SK-N-SH treated with all-trans-retinoic acid at 6 μM for 48 hours (cell line): ENCODE measurements at regions not wholly inside any gene's neighbourhood (a gene's known extent, or its start where the extent isn't known, plus 50 kb on each side); places are given as distances from the start of the nearest gene placed in this dataset.

Experiments used
- ATAC-seq: fragments of 200-7000 bp; cut with Tn5 transposase; 3 replicates; pipeline ENCODE4 v1.9.1; 2020; ENCODE audit warnings: mild to moderate bottlenecking, moderate library complexity
- ARNTL ChIP-seq: fragments of 450-650 bp; formaldehyde crosslinking; IDR thresholded peaks from 2 replicates; pipeline ENCODE4 v1.5.0; 2020; ENCODE audit warnings: low read depth, mild to moderate bottlenecking, moderate library complexity, borderline replicate concordance
- BACH2 ChIP-seq: fragments of 250-450 bp; sonication (Bioruptor Pico); IDR thresholded peaks from 2 replicates; pipeline ENCODE4 v1.9.0; 2021; ENCODE audit warnings: mild to moderate bottlenecking, borderline replicate concordance
- CREB5 ChIP-seq: fragments of 250-450 bp; sonication (Bioruptor Pico); IDR thresholded peaks from 2 replicates; pipeline ENCODE4 v1.5.1; 2020; ENCODE audit warnings: low read depth, mild to moderate bottlenecking, moderate library complexity
- CSDC2 ChIP-seq: fragments of 250-450 bp; sonication (Bioruptor Pico); IDR thresholded peaks from 2 replicates; pipeline ENCODE4 v1.5.0; 2020; ENCODE audit warnings: mild to moderate bottlenecking, moderate library complexity
- CSRNP3 ChIP-seq: fragments of 250-450 bp; sonication (Bioruptor Pico); IDR thresholded peaks from 2 replicates; pipeline ENCODE4 v1.5.1; 2021; ENCODE audit warnings: mild to moderate bottlenecking, moderate library complexity
- ESRRG ChIP-seq: fragments of 250-450 bp; sonication (Bioruptor Pico); IDR thresholded peaks from 2 replicates; pipeline ENCODE4 v1.6.1; 2021; ENCODE audit warnings: mild to moderate bottlenecking
- GLIS3 ChIP-seq: fragments of 250-450 bp; sonication (Bioruptor Pico); IDR thresholded peaks from 2 replicates; pipeline ENCODE4 v1.5.0; 2020; ENCODE audit warnings: mild to moderate bottlenecking, moderate library complexity
- ISL1 ChIP-seq: fragments of 250-450 bp; sonication (Bioruptor Pico); IDR thresholded peaks from 2 replicates; pipeline ENCODE4 v2.1.2; 2022; ENCODE audit warnings: mild to moderate bottlenecking, moderate library complexity
- OSR1 ChIP-seq: fragments of 250-450 bp; sonication (Bioruptor Pico); IDR thresholded peaks from 2 replicates; pipeline ENCODE4 v1.8.0; 2022; ENCODE audit warnings: moderate library complexity, mild to moderate bottlenecking, inconsistent platforms
- PATZ1 ChIP-seq: fragments of 250-450 bp; sonication (Bioruptor Pico); IDR thresholded peaks from 2 replicates; pipeline ENCODE4 v1.8.0; 2020; ENCODE audit warnings: mild to moderate bottlenecking, moderate library complexity, borderline replicate concordance
- POU6F1 ChIP-seq: fragments of 250-450 bp; sonication (Bioruptor Pico); IDR thresholded peaks from 2 replicates; pipeline ENCODE4 v1.8.0; 2021; ENCODE audit warnings: low read depth, mild to moderate bottlenecking, moderate library complexity, borderline replicate concordance
- PPARA ChIP-seq: fragments of 250-450 bp; sonication (Bioruptor Pico); IDR thresholded peaks from 2 replicates; pipeline ENCODE4 v1.5.0; 2020; ENCODE audit warnings: mild to moderate bottlenecking, borderline replicate concordance
- RARB ChIP-seq: fragments of 250-450 bp; sonication (Bioruptor Pico); IDR thresholded peaks from 2 replicates; pipeline ENCODE4 v1.8.0; 2021; ENCODE audit warnings: mild to moderate bottlenecking, moderate library complexity
- SNAI2 ChIP-seq: fragments of 250-450 bp; sonication (Bioruptor Pico); IDR thresholded peaks from 2 replicates; pipeline ENCODE4 v1.5.0; 2020; ENCODE audit warnings: mild to moderate bottlenecking, moderate library complexity
- TCF4 ChIP-seq: fragments of 250-450 bp; sonication (Bioruptor Pico); IDR thresholded peaks from 2 replicates; pipeline ENCODE4 v1.8.0; 2021; ENCODE audit warnings: mild to moderate bottlenecking, moderate library complexity, borderline replicate concordance
- TSHZ2 ChIP-seq: fragments of 250-450 bp; sonication (Bioruptor Pico); IDR thresholded peaks from 2 replicates; pipeline ENCODE4 v1.5.0; 2020; ENCODE audit warnings: mild to moderate bottlenecking, moderate library complexity
- ZFP3 ChIP-seq: fragments of 250-450 bp; sonication (Bioruptor Pico); IDR thresholded peaks from 2 replicates; pipeline ENCODE4 v1.5.0; 2020; ENCODE audit warnings: mild to moderate bottlenecking, moderate library complexity
- ZFP30 ChIP-seq: fragments of 450-650 bp; formaldehyde crosslinking; IDR thresholded peaks from 2 replicates; pipeline ENCODE4 v1.5.0; 2022; ENCODE audit warnings: mild to moderate bottlenecking, moderate library complexity
- ZNF565 ChIP-seq: fragments of 450-650 bp; formaldehyde crosslinking; conservative IDR thresholded peaks from 2 replicates; pipeline ENCODE4 v1.5.0; 2020; ENCODE audit warnings: low read depth, mild to moderate bottlenecking, moderate library complexity
- ZNF70 ChIP-seq: fragments of 450-650 bp; formaldehyde crosslinking; IDR thresholded peaks from 2 replicates; pipeline ENCODE4 v1.5.0; 2020; ENCODE audit warnings: mild to moderate bottlenecking, moderate library complexity
- ZNF8 ChIP-seq: fragments of 450-650 bp; formaldehyde crosslinking; IDR thresholded peaks from 2 replicates; pipeline ENCODE4 v1.5.0; 2020; ENCODE audit warnings: mild to moderate bottlenecking, moderate library complexity

- no peak for ATAC-seq
- TF ChIP-seq ZNF70 (CRISPR knock-in tag) (no peak), TSHZ2 (CRISPR knock-in tag) (no peak), ZNF565 (CRISPR knock-in tag) (no peak), ISL1 (CRISPR knock-in tag) (no peak), ZFP3 (CRISPR knock-in tag) (no peak), ARNTL (CRISPR knock-in tag) (no peak), CREB5 (CRISPR knock-in tag) (no peak), OSR1 (CRISPR knock-in tag) (no peak), POU6F1 (CRISPR knock-in tag) (no peak)
Measured at GRCh38 chr10:117666166-117666565, 123.6 kb downstream of the EMX2 start.

- no peak for ATAC-seq
- TF ChIP-seq SNAI2 (CRISPR knock-in tag), result no peak
- no peak for TF ChIP-seq ZNF8
Measured at GRCh38 chr10:117666965-117667364, 124.4 kb downstream of the EMX2 start.

- no peak for ATAC-seq
- TF ChIP-seq ZNF70 (CRISPR knock-in tag), result no peak
- no peak for TF ChIP-seq PATZ1 (CRISPR knock-in tag)
- TF ChIP-seq ESRRG (CRISPR knock-in tag), result no peak
- TF ChIP-seq ARNTL (CRISPR knock-in tag), result no peak
- TF ChIP-seq CREB5 (CRISPR knock-in tag), result no peak
- no peak for TF ChIP-seq TCF4 (CRISPR knock-in tag)
Measured at GRCh38 chr10:117667831-117668230, 125.3 kb downstream of the EMX2 start.

GRCh38 chr10:117668327-117669008 lies 125.9 kb downstream of the EMX2 start:
- ATAC-seq, result no peak
- TF ChIP-seq PATZ1 (CRISPR knock-in tag) (no peak), CSRNP3 (CRISPR knock-in tag) (no peak), PPARA (CRISPR knock-in tag) (no peak), GLIS3 (no peak), ZNF565 (CRISPR knock-in tag) (no peak), RARB (CRISPR knock-in tag) (no peak), ZFP30 (CRISPR knock-in tag) (no peak), SNAI2 (CRISPR knock-in tag) (no peak), BACH2 (CRISPR knock-in tag) (no peak), POU6F1 (CRISPR knock-in tag) (no peak), ESRRG (CRISPR knock-in tag) (no peak), CSDC2 (CRISPR knock-in tag) (no peak), ARNTL (CRISPR knock-in tag) (no peak)
